ENCODE measurements at regions not wholly inside any gene's neighbourhood (a gene's known extent, or its start where the extent isn't known, plus 50 kb on each side); places are given as distances from the start of the nearest gene placed in this dataset.

DNA sequence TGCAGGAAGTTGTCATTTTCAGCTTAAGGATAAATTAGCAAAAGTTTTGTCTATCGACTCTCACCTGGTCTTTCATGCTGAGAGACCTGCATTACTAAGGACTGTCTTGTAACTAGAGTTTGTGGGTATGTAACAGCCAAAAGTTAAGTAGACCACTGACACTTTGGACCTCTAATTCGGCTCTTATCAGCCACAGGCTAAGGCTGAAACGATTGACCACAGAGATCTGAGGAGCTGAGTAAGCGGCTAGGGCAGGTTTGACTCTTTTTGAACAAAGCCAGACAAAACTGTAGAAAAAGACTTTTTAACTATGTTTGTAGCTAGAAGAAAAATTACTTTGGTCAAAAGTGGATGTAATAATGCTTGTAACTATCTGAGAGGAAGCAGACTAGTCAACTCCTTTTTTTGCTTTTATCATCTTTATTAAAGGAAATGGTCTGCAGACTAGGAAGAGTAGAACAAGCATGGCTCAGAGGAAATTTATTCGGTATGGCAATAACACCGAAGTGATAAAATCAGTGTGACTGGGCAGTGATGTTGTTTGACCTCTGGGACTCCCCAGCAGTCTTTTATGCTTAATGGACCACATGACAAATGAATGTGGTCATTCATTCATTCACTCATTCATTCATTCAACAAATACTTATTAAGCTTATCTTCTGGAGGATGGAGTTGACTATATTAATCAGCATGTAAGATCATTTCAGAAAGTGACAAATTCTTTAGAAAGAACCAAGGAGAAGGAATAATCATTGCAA lies 725.0 kb upstream of the HS3ST5 start:
- ChIA-PET CTCF (interaction anchor here (0.6 to 1.5 kb wide), 3 partner anchors 9 to 204 kb away, joined by 3 to 5 read pairs (median 3); no protein-coding TSS in a partner anchor), POLR2A (no interaction called here)
- TF ChIP-seq FOSL2 (IDR thresholded peaks at IDR 0.05; ENCODE audit: borderline replicate concordance, low read depth): no peak
- no peak for TF ChIP-seq ELF1 (IDR thresholded peaks at IDR 0.05)
- no peak for TF ChIP-seq TCF12 (IDR thresholded peaks at IDR 0.05)
- TF ChIP-seq, protein P1, sequence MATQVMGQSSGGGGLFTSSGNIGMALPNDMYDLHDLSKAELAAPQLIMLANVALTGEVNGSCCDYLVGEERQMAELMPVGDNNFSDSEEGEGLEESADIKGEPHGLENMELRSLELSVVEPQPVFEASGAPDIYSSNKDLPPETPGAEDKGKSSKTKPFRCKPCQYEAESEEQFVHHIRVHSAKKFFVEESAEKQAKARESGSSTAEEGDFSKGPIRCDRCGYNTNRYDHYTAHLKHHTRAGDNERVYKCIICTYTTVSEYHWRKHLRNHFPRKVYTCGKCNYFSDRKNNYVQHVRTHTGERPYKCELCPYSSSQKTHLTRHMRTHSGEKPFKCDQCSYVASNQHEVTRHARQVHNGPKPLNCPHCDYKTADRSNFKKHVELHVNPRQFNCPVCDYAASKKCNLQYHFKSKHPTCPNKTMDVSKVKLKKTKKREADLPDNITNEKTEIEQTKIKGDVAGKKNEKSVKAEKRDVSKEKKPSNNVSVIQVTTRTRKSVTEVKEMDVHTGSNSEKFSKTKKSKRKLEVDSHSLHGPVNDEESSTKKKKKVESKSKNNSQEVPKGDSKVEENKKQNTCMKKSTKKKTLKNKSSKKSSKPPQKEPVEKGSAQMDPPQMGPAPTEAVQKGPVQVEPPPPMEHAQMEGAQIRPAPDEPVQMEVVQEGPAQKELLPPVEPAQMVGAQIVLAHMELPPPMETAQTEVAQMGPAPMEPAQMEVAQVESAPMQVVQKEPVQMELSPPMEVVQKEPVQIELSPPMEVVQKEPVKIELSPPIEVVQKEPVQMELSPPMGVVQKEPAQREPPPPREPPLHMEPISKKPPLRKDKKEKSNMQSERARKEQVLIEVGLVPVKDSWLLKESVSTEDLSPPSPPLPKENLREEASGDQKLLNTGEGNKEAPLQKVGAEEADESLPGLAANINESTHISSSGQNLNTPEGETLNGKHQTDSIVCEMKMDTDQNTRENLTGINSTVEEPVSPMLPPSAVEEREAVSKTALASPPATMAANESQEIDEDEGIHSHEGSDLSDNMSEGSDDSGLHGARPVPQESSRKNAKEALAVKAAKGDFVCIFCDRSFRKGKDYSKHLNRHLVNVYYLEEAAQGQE (IDR thresholded peaks at IDR 0.05; ENCODE audit: low read depth, low read length): no peak
- TF ChIP-seq, protein P2, sequence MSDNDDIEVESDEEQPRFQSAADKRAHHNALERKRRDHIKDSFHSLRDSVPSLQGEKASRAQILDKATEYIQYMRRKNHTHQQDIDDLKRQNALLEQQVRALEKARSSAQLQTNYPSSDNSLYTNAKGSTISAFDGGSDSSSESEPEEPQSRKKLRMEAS (IDR thresholded peaks at IDR 0.05; ENCODE audit: low read depth): no peak
- no peak for TF ChIP-seq JUND (IDR thresholded peaks at IDR 0.05)
- TF ChIP-seq, protein P3, sequence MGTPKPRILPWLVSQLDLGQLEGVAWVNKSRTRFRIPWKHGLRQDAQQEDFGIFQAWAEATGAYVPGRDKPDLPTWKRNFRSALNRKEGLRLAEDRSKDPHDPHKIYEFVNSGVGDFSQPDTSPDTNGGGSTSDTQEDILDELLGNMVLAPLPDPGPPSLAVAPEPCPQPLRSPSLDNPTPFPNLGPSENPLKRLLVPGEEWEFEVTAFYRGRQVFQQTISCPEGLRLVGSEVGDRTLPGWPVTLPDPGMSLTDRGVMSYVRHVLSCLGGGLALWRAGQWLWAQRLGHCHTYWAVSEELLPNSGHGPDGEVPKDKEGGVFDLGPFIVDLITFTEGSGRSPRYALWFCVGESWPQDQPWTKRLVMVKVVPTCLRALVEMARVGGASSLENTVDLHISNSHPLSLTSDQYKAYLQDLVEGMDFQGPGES (IDR thresholded peaks at IDR 0.05; ENCODE audit: low read depth, low read length): no peak
- TF ChIP-seq RFX5 (IDR thresholded peaks at IDR 0.05; ENCODE audit: low read length): no peak
- no peak for TF ChIP-seq NRF1 (IDR thresholded peaks at IDR 0.05; ENCODE audit: low read depth, low read length)
- no peak for TF ChIP-seq RXRA (IDR thresholded peaks at IDR 0.05; ENCODE audit: borderline replicate concordance, low read depth)
- TF ChIP-seq TEAD4 (IDR thresholded peaks at IDR 0.05; ENCODE audit: borderline replicate concordance, insufficient read depth): no peak

DNA sequence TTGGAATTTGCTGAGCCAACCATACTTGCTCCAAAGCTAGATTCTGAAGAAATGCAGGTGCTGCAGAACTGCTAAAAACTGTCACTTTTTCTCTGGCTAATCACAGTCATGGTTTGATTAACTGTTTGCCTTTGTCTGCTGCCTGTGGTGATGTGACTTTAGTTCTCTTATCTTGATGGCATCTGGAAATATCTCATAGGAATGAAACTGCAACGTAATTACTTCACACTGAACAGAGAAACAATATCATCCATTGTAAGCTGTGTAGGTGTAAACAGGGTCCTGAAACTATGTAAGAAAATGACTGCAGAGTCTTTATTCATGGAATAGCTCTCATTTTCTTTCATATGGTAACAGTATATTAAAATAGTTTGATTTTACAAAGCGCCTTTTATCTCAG lies 721.9 kb upstream of the HS3ST5 start:
- DNase-seq: no peak
- TF ChIP-seq, protein P2 (IDR thresholded peaks at IDR 0.05; ENCODE audit: low read depth): no peak
- no peak for TF ChIP-seq SIN3A (IDR thresholded peaks at IDR 0.05; ENCODE audit: borderline replicate concordance, low read depth, low read length)
- 29% methylated on average over 2 of the region's 2 CpGs for WGBS (ENCODE audit: low lambda C conversion rate)
- Histone ChIP-seq H4K20me1 (ENCODE audit: insufficient read depth) (no peaks in the 10 kb centered on the region), H3K27me3 (ENCODE audit: insufficient read depth) (no peaks in the 10 kb centered on the region), H3K4me1 (ENCODE audit: control insufficient read depth in 1 of 2, insufficient read depth in 2 of 2, low read depth in 1 of 2, low read length in 1 of 2) (no peaks in the 10 kb centered on the region), H3K4me2 (no peak overlapping the region), H3K36me3 (replicated peaks in 1 of 2; ENCODE audit: control insufficient read depth in 1 of 2, insufficient read depth in 2 of 2, low read length in 1 of 2) (no peaks in the 10 kb centered on the region), H3F3A (replicated peaks; ENCODE audit: insufficient read depth) (no peaks in the 10 kb centered on the region), H2AFZ (ENCODE audit: low read depth) (no peak overlapping the region), H3K9me2 (peaks cover 3% of the 10 kb centered on the region; the same call in 1 of the 2 replicates), H3K79me2 (ENCODE audit: insufficient read depth) (no peaks in the 10 kb centered on the region), H3K9me3 (peaks cover 8% of the 10 kb centered on the region; the same call in 1 of the 2 replicates), H3K4me3 (ENCODE audit: low read depth in 2 of 2, low read length in 1 of 2) (no peak overlapping the region), H3K27ac (ENCODE audit: low read depth in 2 of 2, low read length in 1 of 2) (no peak overlapping the region), H3K9ac (no peak overlapping the region)
- ChIA-PET CTCF (no interaction called here), POLR2A (no interaction called here)

More for the DNA sequence above, 725.0 kb upstream of the HS3ST5 start:
- no peak overlapping the region for H3K27ac ChIP-seq (ENCODE audit: low read depth in 2 of 2, low read length in 1 of 2)
- H3K36me3 ChIP-seq (replicated peaks in 1 of 2; ENCODE audit: control insufficient read depth in 1 of 2, insufficient read depth in 2 of 2, low read length in 1 of 2): no peaks in the 10 kb centered on the region
- H4K20me1 ChIP-seq (ENCODE audit: insufficient read depth): no peaks in the 10 kb centered on the region
- no peaks in the 10 kb centered on the region for H3K79me2 ChIP-seq (ENCODE audit: insufficient read depth)
- H3K27me3 ChIP-seq (ENCODE audit: insufficient read depth): no peaks in the 10 kb centered on the region
- WGBS (ENCODE audit: low lambda C conversion rate): 36% methylated on average over 6 of the region's 6 CpGs
- H3K9me3 ChIP-seq: peaks cover 5% of the 10 kb centered on the region; the same call in 1 of the 2 replicates
- H3F3A ChIP-seq (replicated peaks; ENCODE audit: insufficient read depth): no peaks in the 10 kb centered on the region
- H3K4me1 ChIP-seq (ENCODE audit: control insufficient read depth in 1 of 2, insufficient read depth in 2 of 2, low read depth in 1 of 2, low read length in 1 of 2): no peaks in the 10 kb centered on the region
- H3K9me2 ChIP-seq: peaks cover 6% of the 10 kb centered on the region; the same call in 1 of the 2 replicates
- no peak overlapping the region for H3K9ac ChIP-seq
- no peak overlapping the region for H3K4me3 ChIP-seq (ENCODE audit: low read depth in 2 of 2, low read length in 1 of 2)
- no peak overlapping the region for H2AFZ ChIP-seq (ENCODE audit: low read depth)
- no peak overlapping the region for H3K4me2 ChIP-seq
- DNase-seq: no peak

All from SK-N-SH (cell line).